ENCODE measurements at regions not wholly inside any gene's neighbourhood (a gene's known extent, or its start where the extent isn't known, plus 50 kb on each side); places are given as distances from the start of the nearest gene placed in this dataset.
A peak's percentile ranks its signal among the peaks of the same experiment; 100 is the strongest.

DNA sequence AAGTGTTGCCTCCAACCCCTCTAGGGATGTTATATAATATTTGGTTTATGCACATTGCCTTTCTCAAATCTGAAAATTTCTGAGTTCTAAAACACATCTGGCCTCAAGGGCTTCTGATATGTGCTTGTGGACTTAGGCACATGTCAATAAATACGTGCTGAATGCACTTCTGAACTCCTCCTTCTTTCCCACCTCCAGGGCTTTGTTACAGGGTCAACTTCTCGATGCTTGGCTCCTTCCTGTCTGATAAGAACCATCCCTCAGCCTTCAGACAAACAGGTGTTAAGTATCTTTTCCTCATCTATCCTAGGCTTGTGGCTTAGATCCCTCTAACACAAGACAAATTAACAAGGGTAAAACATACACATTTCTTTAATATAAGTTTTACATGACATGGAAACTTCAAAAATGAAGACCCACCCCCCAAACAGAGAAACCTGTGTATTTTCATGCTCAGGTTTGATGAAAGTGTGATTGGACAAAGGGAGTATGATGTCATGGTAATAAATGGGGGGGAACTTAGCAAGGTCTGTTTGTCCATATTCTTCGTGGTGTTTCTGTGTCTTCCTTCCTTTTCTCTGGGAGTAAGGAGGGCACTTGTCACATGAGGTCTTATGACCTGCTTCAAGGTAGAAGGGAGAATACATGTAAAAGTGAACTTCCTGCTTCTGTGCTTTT, 326.9 kb downstream of the CD83 start:
- DNase-seq: no peak

DNA sequence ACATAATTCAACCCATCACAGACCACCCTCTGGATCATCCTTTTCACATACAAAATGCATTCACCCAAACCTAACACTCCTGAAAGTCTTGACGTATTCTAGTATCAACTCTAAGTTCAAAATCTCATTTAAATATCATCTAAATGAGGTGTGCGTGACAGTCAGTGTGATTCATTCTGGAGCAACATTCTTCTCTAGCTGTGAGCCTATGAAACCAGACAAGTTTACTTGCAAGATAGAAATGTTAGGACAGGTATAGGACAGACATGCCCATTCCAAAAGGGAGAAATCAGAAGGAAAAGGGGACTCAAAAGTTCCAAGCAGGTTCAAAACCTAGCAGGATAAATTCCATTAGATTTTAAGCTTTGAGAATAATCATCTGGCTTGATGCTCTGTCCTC, 329.7 kb downstream of the CD83 start:
- no peak for DNase-seq

DNA sequence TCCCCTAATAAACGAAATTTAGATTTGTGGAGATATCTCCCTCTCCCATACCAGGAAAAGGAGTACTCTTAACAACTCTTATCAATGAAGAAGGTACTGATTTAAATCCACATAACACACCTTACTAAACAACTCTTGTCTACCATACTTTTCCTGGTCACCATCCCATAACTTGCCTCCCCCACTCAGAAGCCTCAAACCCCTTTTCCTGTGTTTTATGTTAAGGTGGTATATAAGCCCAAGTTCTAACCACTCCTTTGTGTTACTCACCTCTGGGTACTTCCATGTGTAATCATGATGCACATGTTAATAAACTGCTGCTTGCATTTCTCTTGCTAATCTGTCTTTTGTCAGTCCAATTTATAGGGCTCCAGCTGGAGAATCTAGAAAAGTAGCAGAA, 330.7 kb downstream of the CD83 start:
- no peak for DNase-seq

DNA sequence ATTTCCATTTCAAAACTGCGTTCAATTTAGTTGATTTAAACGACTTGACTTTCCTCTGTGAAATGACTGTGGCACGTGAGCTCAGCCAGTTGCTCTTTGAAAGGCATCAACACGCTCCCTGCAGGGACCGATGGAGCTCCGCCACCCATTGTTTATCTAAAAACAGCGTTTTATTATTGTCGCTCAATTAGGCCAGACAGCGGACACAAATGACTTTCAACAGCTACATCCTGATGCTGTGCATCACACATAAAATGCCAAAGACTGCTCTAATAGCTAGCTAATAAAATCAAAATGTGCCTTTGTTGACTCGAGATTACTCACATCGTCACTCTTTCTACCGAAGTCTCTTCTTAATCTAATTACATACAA, 332.5 kb downstream of the CD83 start:
- peak; percentile 35 for DNase-seq

DNA sequence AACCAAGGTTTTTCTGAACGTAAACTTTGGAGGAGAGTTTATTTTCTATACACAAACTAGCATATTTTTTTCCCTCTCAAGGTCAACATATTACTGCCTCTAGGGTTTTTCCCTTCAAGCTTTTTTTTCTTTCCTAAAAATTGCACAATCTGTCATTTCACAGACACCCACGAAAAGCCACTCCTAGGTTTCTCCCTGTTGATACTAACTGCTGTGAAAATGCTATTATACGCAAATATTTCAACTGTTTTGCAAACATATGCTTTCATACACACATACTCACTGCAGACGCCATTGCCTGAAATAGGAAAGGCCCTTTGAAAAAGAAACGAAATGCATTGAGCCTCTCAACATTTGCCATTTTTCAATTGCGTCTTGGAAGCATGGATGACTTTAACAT, 333.0 kb downstream of the CD83 start:
- no peak for DNase-seq

DNA sequence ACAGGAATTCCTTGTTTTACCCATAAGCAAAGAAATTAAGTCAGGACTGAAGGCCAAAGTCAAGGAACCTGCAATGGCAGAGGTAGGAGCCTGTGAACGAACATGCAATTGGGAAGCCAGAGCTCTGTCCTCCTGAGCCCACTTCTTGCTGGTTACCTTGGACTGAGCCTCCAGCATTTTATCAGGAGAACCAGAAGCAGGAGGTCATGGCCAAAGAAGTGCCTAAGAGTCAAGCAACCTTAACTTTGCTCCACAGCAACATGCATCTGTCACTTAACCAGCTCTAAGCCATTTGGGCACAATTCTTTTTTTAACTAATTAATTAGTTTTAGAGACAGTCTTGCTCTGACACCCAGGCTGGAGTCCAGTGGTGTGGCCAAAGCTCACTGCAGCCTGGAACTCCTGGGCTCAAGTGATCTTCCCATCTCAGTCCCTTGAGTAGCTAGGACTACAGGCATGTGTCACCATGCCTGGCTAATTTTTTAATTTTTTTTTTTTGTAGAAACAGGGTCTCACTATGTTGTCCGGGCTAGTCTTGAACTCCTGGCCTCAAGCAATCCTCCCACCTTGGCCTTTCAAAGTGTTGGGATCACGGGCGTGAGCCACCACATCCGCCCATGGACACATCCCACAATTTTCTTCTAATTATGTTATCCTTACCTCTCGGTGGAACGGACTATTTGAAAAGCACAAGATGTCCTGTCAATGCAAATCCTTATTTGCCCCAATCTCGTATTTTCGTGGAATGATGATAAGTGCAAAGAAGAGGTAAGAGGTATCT, 334.2 kb downstream of the CD83 start:
- DNase-seq: no peak

DNA sequence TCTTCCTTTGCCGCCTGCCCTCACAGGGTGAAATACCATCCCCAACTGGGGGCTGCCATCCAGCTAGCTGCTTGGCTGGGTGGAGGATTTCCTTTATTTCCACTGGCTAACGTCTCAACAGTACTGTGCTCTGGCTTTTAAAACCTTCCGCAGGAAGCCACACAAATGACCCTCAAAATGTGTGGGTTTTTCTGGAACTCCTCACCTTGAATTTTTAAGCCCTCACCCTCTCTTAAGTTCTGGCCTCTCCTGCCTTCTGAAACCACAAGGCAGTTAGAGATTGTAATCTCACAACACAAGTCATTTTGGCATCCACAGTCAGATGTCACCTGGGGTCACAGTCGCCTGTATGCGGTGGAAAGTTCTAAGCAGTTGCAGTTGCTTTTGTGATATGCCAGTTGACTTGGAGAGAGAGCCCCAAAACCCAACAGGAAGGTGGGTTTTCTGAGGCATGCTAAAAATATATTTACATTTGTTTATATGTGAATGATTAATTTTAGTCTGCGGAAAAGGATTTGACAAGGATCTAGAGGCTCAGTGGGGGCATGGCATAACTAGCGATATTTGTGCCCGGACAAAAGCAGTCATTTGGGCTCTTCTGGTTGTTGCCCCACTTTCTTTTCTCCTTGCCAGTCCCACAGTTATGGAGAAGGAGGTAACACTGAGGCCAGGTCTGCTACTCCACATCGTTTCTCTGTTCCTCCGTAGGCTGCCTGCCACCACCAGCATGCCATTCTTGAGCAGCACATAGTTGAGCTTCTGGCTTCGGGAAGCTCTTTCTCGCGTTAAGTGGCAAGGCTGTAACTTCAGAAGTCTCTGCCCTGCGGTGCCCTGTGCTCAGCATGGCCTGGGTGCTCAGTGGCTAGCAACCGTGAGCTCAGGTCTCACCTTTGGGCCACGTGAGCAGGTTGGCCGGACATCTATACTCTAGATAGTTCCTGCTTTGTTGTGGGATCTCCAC, 335.3 kb downstream of the CD83 start:
- DNase-seq: no peak

DNA sequence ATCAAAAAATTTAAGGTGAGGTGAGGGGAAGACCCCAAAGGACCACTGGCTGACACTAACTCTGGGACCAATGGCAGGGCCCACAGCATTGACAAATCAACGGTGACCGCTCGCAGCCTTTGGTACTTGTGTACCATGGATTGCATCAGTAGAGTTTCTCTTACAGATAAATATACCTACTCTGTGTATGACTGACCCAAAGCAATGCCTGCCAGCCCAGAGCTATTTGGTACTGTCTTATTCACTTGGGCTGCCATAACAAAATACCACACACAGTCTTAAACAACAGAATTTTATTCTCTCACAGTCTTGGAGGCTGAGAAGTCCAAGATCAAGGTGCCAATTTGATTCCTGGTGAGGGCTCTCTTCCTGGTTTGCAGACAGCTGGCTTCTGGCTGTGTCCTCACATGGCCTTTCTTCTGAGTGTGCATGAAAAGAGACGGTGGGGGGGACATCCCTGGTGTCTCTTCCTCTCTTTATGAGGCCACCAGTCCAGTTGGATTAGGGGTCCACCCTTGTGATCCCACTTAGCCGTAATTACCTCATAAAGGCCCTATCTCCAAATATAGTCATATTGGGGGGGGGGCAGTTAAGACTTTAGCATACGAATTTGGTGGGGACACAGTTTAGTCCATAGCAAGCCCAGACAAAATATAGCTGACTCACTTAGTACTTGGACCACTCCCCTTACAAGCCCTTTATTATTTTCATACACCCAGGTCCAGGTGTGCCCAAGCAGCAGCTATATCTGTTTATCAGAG, 336.3 kb downstream of the CD83 start:
- DNase-seq: no peak

DNA sequence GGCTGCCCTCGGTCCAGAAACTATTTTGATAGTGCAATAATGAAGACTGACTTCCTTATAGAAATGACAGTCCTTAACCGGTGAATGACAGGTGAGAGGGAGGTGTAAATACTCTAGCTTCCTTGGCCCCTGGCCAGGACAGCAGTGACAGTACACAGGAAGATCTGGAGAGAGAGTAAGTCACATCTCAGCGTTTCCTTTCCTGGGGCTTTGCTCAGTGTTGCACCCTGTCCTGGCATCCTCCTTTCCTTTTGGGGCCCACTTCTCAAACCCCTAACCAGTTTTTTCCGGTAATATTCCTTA, 336.9 kb downstream of the CD83 start:
- no peak for DNase-seq

DNA sequence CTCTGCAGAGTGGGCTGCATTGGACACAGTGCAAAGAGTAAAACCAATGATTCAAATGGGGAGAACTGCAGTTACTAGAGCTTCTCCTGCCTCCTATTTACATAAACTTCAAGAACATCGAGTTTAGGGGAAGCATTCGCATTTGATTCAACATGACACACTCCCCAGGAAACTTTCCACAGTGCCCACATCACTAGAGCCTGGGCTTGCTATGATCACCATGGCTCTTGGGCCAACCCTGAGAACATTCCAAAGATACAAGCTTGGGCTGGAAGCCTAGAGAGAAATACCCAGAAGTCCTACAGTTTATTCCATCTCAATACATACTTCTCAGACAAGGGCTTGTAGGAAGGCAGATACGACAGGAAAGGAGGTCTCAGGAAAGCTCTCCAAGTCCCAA, 337.9 kb downstream of the CD83 start:
- DNase-seq: no peak

DNA sequence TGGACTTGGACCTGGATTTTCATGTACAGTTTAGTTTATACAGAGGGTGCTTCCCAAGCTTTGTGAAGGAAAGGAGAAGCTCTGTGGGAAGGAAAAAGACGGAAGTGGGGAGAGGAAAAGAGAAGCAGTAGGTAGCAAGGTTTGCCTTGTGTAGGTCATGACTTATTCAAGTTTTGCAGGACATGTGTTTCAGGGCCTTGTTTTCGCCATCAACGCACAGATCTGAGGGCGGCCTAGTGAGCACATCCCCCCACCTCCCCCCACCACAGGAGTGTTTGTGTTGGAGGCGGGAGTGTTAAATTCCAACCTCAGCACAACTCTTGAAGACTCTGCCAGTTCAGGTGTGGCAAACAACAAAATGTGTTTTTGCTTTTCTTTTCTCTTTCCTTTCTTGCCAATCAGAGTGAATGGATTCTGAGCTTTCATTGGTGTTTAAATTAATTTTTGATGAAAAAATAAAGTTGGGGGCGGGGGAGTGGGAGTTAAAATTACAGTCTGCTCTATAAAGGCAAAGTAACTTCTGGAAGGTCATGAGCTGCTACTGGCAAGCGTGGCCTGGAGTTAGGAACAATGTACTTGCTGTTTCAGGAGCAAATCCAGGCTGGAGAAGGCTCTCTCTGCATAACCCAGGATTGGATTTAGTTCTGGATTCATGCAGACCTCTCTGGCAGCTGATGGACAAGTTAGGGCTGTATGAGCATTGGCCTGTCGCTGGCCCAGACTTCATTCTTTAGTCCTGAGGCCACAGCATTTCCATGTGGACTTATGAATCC, 338.5 kb downstream of the CD83 start:
- no peak for DNase-seq

DNA sequence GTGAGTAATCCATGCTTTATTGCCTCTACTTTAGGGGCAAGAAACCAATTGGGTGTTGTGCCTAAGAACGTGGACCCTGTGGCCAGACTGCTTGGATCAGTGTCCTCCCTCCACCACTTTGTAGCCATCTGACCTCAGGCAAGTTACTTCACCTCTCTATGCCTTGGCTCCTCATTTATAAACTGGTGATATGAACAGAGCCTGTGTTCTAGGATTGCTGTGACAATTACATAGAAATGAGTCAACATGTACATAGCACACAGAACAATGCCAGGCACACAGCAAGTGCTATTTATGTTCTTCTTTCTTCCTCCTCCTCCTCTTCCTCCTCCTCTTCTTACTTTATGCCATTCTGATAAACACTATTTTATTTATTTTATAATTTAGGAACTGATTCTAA, 339.4 kb downstream of the CD83 start:
- no peak for DNase-seq

DNA sequence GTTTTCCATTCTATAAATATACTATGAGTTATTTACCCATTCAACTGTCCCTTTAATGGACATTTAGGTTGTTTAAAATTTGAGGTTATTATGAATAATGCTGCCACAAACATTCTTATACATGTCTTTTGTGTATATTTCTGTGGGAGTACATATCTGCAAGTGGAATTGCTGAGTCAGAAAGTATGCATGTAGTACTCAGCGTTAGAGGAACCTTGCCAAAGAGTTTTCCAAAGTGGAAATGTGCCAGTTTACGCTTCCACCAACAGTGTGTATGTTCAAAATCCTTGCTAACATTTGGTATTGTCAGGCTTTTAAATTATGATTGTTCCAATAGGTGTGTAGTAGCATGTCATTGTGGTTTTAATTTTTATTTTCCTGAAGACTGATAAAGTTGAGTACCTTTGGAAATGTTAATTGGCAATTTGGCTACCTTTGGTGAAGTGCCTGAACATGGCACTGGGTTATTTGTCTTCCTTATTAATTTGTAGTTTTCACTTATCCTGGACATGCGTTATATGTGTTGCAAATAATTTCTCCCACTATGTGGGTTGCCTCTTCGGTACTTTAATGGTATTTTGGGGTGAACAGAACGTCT, 341.2 kb downstream of the CD83 start:
- peak; percentile 96 for DNase-seq

DNA sequence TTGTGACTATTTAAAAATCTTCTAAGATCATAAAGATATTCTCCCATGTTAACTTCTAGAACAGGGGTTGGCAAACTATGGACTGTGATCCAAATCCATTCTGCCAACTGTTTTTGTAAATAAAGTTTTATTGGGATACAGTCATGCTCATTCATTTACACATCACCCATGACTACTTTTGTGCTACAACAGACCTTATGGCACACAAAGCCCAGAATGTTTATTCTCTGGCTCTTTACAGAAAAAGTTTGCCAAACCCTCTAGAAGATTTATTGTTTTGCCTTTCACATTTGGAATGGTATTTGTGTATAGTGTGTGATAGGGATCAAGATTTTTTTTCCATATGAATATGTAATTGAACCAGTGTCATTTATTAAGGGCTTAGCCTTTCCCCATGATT, 341.7 kb downstream of the CD83 start:
- DNase-seq: peak; percentile 44

DNA sequence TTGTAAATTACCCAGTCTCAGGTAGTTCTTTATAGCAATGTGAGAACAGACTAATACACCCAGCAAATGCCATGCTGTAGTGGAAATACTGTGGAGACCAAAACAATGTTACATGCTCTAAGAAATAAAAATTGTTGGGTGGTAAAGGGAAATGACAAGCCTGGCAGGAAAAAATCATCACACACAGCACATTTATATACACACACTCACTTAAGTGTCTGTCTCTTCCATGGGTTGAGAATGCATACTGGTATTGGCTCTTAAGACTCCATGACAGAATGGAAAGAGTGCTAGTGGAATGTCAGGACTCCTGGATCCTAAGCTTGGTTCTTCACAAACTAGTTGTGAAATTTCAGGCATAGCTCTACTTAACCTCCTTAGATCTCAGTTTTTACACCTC, 343.0 kb downstream of the CD83 start:
- no peak for DNase-seq

DNA sequence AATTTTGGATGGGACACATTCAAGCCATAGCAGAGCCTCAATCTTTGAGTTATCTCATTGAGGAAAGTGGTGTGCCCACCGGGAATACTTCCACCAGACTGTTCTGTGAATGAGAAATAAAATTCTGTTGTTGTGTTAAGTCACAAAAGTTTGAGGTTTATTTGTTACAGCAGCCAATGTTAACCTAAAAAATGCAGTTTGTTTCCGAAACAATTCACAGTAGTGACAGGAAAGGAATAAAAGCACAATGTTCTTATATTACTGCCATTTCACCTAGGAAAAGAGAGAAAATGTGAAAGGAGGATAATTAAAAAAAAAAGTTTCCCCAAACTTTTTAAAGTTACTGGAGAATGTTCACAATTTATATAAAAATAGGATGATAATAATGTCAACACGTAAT, 344.6 kb downstream of the CD83 start:
- DNase-seq: no peak

DNA sequence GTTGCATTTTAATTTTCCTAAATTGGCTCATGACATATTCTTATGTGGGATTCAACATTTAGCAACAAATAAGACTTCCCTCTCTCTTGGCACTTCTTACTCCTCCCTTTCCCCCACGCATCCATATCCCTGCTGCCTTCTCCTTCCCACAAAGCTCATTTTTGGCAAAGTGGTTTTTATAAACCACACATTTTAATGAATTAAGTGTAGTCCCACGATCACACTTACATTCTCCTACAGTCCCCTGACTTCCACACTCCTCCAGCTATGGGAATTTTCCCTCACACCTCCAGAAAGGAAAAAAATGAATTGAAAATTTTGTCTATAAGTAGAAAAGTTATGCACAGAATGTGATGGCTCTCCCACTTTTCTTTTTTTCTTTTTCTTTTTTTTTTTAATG, 345.0 kb downstream of the CD83 start:
- DNase-seq: no peak

DNA sequence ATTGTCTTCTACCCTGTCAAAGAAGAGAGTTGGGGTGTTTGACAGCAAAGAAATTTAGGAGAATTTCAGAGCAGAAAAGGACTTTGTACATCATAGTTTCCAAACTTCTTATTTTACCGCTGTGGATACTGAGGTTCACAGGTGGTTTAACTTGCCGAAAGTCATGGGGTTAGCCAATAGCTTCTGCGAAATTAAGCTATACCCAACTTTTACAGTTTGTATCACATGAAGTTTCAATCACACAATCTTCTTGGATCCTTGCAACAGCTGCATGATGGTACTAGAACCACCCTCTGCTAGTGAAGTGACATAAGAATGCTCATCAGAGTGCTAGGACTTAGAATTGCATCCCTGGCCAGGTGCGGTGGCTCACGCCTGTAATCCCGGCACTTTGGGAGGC, 345.5 kb downstream of the CD83 start:
- DNase-seq: no peak

DNA sequence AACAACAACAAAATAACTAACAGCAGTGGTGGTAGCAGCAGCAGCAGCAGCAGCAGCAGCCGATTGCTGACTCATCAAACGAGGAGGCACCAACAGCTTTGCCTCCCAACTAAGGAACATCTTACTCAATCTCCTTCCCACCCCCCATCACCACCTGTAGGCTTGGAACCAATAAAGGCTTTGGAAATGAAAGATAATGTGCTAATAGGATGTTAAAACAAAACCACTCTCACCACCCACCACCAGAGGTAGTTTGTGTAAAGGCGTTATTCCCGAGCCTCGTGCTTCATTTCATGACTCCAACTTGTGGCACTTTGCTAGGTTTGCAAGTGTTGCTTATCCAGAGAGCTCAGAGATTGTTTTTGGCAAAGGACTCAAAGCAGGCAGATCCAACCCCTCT, 346.5 kb downstream of the CD83 start:
- peak; percentile 39 for DNase-seq

DNA sequence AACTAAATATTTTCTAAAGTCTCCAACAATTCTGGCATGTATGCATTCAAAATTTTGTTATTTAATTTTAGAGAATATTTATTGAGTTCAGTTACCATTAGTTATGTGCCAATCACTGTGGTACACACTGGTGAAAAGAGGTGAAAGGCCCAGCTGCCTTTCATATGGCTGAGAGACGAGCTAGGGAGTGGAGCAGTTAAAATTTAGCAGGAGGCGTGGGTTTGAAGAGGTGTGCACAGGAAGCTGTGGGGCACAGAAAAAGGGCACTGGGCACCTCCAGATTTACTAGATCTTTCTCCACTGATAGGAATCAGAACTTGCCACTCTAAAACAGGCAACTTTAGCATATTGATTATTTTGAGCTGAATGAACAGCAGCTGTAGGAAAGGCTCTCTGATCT, 347.1 kb downstream of the CD83 start:
- DNase-seq: no peak

DNA sequence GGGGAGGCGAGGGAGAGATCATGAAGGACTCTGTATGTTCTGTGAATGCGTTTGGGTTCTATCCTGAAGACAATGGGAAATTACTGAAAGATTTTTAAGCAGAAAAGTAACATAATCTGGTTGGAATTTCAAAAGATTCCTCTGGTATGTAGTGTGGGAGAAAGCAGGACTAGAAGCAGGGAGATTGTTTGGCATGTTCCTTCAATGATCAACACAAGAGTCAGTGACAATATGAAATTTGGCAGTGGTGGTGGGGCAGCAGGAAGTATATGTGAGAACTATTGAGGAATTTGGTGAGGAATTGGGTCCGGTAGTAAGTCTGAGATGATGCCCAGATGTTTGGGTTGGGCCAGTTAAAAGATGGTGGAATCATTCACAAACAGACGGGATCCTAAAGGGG, 348.7 kb downstream of the CD83 start:
- DNase-seq: peak; percentile 77

DNA sequence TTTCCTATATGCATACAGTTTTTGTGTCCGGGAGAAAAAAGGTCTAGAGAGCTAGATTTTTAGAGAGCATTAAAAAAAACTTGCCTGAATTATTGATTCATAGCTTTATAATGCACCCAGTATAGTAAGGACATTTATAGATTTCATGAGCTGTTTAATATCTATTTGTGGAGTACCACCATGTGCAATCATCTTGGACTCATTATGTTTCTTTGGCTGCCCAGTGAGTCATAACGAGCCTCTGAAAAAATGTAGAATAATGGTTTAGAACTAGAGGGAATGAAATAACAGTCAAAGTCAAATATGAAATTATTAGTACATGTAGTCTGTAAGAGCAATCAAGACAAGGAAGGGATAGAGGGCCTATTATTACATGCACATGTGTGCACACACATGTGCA, 350.0 kb downstream of the CD83 start:
- DNase-seq: peak; percentile 87

All from fibroblast of skin of right quadriceps (primary cell).